ENCODE measurements at regions not wholly inside any gene's neighbourhood (a gene's known extent, or its start where the extent isn't known, plus 50 kb on each side); places are given as distances from the start of the nearest gene placed in this dataset.

DNA sequence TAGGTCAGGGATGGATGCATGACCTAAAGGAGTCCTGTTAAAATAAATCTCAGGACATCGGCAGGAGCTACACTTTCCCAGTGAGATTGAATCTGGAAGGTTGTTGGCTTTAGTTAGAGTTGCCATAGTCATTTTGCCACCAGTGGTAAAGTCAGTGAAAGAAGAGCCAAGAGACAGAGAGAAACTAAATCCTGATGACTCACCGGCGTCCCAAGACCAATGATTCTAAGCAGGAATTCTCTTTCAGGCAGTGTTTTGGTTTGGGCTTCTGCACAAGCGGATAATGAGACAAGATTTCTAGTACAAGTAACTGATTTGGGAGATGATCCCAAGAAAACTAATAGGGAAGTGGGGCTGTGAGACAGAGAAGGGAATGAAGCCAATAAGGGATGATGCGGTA lies 88.8 kb upstream of the ETS2 start:
- TF ChIP-seq, protein P1, sequence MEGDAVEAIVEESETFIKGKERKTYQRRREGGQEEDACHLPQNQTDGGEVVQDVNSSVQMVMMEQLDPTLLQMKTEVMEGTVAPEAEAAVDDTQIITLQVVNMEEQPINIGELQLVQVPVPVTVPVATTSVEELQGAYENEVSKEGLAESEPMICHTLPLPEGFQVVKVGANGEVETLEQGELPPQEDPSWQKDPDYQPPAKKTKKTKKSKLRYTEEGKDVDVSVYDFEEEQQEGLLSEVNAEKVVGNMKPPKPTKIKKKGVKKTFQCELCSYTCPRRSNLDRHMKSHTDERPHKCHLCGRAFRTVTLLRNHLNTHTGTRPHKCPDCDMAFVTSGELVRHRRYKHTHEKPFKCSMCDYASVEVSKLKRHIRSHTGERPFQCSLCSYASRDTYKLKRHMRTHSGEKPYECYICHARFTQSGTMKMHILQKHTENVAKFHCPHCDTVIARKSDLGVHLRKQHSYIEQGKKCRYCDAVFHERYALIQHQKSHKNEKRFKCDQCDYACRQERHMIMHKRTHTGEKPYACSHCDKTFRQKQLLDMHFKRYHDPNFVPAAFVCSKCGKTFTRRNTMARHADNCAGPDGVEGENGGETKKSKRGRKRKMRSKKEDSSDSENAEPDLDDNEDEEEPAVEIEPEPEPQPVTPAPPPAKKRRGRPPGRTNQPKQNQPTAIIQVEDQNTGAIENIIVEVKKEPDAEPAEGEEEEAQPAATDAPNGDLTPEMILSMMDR (IDR thresholded peaks at IDR 0.05): no peak
- TF ChIP-seq POLR2AphosphoS5 (IDR thresholded peaks at IDR 0.05) (no peak), POLR2A (IDR thresholded peaks at IDR 0.05) (no peak), EP300 (IDR thresholded peaks at IDR 0.05; ENCODE audit: low read depth) (no peak)
